SK-N-SH treated with all-trans-retinoic acid at 6 μM for 48 hours (cell line): ENCODE measurements at regions not wholly inside any gene's neighbourhood (a gene's known extent, or its start where the extent isn't known, plus 50 kb on each side); places are given as distances from the start of the nearest gene placed in this dataset.

Source experiments
- ATAC-seq: fragments of 200-7000 bp; cut with Tn5 transposase; 3 replicates; pipeline ENCODE4 v1.9.1; 2020; ENCODE audit warnings: mild to moderate bottlenecking, moderate library complexity
- ARNTL ChIP-seq: fragments of 450-650 bp; formaldehyde crosslinking; IDR thresholded peaks from 2 replicates; pipeline ENCODE4 v1.5.0; 2020; ENCODE audit warnings: low read depth, mild to moderate bottlenecking, moderate library complexity, borderline replicate concordance
- BACH2 ChIP-seq: fragments of 250-450 bp; sonication (Bioruptor Pico); IDR thresholded peaks from 2 replicates; pipeline ENCODE4 v1.9.0; 2021; ENCODE audit warnings: mild to moderate bottlenecking, borderline replicate concordance
- CSDC2 ChIP-seq: fragments of 250-450 bp; sonication (Bioruptor Pico); IDR thresholded peaks from 2 replicates; pipeline ENCODE4 v1.5.0; 2020; ENCODE audit warnings: mild to moderate bottlenecking, moderate library complexity
- ESRRG ChIP-seq: fragments of 250-450 bp; sonication (Bioruptor Pico); IDR thresholded peaks from 2 replicates; pipeline ENCODE4 v1.6.1; 2021; ENCODE audit warnings: mild to moderate bottlenecking
- GLIS3 ChIP-seq: fragments of 250-450 bp; sonication (Bioruptor Pico); IDR thresholded peaks from 2 replicates; pipeline ENCODE4 v1.5.0; 2020; ENCODE audit warnings: mild to moderate bottlenecking, moderate library complexity
- ISL1 ChIP-seq: fragments of 250-450 bp; sonication (Bioruptor Pico); IDR thresholded peaks from 2 replicates; pipeline ENCODE4 v2.1.2; 2022; ENCODE audit warnings: mild to moderate bottlenecking, moderate library complexity
- OSR1 ChIP-seq: fragments of 250-450 bp; sonication (Bioruptor Pico); IDR thresholded peaks from 2 replicates; pipeline ENCODE4 v1.8.0; 2022; ENCODE audit warnings: moderate library complexity, mild to moderate bottlenecking, inconsistent platforms
- PPARA ChIP-seq: fragments of 250-450 bp; sonication (Bioruptor Pico); IDR thresholded peaks from 2 replicates; pipeline ENCODE4 v1.5.0; 2020; ENCODE audit warnings: mild to moderate bottlenecking, borderline replicate concordance
- RARB ChIP-seq: fragments of 250-450 bp; sonication (Bioruptor Pico); IDR thresholded peaks from 2 replicates; pipeline ENCODE4 v1.8.0; 2021; ENCODE audit warnings: mild to moderate bottlenecking, moderate library complexity
- SNAI2 ChIP-seq: fragments of 250-450 bp; sonication (Bioruptor Pico); IDR thresholded peaks from 2 replicates; pipeline ENCODE4 v1.5.0; 2020; ENCODE audit warnings: mild to moderate bottlenecking, moderate library complexity
- TOX ChIP-seq: fragments of 250-450 bp; sonication (Bioruptor Pico); IDR thresholded peaks from 2 replicates; pipeline ENCODE4 v1.8.0; 2021; ENCODE audit warnings: mild to moderate bottlenecking, moderate library complexity, borderline replicate concordance
- ZC3H10 ChIP-seq: fragments of 250-450 bp; sonication (Bioruptor Pico); IDR thresholded peaks from 2 replicates; pipeline ENCODE4 v1.5.1; 2021; ENCODE audit warnings: mild to moderate bottlenecking, moderate library complexity
- ZFP3 ChIP-seq: fragments of 250-450 bp; sonication (Bioruptor Pico); IDR thresholded peaks from 2 replicates; pipeline ENCODE4 v1.5.0; 2020; ENCODE audit warnings: mild to moderate bottlenecking, moderate library complexity
- ZFP30 ChIP-seq: fragments of 450-650 bp; formaldehyde crosslinking; IDR thresholded peaks from 2 replicates; pipeline ENCODE4 v1.5.0; 2022; ENCODE audit warnings: mild to moderate bottlenecking, moderate library complexity
- ZNF565 ChIP-seq: fragments of 450-650 bp; formaldehyde crosslinking; conservative IDR thresholded peaks from 2 replicates; pipeline ENCODE4 v1.5.0; 2020; ENCODE audit warnings: low read depth, mild to moderate bottlenecking, moderate library complexity
- ZNF70 ChIP-seq: fragments of 450-650 bp; formaldehyde crosslinking; IDR thresholded peaks from 2 replicates; pipeline ENCODE4 v1.5.0; 2020; ENCODE audit warnings: mild to moderate bottlenecking, moderate library complexity
- ZNF8 ChIP-seq: fragments of 450-650 bp; formaldehyde crosslinking; IDR thresholded peaks from 2 replicates; pipeline ENCODE4 v1.5.0; 2020; ENCODE audit warnings: mild to moderate bottlenecking, moderate library complexity
- TF ChIP-seq, protein P1 (sequence below): fragments of 250-450 bp; sonication (Bioruptor Pico); IDR thresholded peaks from 2 replicates; pipeline ENCODE4 v1.5.1; 2021; ENCODE audit warnings: mild to moderate bottlenecking, moderate library complexity
- TF ChIP-seq, protein P2 (sequence below): fragments of 250-450 bp; sonication (Bioruptor Pico); IDR thresholded peaks from 2 replicates; pipeline ENCODE4 v1.5.1; 2020; ENCODE audit warnings: low read depth, mild to moderate bottlenecking, moderate library complexity
- TF ChIP-seq, protein P3 (sequence below): fragments of 250-450 bp; sonication (Bioruptor Pico); IDR thresholded peaks from 2 replicates; pipeline ENCODE4 v1.8.0; 2021; ENCODE audit warnings: low read depth, mild to moderate bottlenecking, moderate library complexity, borderline replicate concordance
- TF ChIP-seq, protein P4 (sequence below): fragments of 250-450 bp; sonication (Bioruptor Pico); IDR thresholded peaks from 2 replicates; pipeline ENCODE4 v1.5.0; 2020; ENCODE audit warnings: mild to moderate bottlenecking, moderate library complexity

DNA sequence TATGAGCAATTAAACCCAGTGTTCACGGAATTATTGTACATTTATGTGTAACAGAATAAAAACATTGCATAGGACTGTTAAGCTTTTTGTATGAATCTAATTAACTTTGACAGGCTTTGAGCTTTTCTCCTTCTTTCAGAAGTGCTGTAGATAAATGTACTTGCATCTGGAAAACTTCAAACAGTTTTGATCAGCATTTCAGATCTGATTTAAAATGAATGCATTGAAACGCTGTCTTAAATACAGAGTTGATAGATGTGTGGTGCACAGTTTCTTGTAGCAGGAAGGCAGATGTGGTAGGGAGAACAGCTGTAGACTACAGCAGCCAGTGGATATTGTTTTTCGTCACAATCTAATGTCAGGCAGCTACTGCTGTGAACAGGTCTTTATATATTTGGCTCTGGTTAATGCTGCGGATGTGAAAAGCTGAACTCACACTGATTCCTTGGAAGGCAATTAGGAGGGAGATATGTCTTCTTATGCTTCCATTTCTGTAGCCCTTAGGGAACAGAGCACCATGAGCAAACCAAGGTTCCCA is 193.8 kb upstream of the GOLIM4 start:
- TF ChIP-seq ZC3H10 (CRISPR knock-in tag) = no peak
- TF ChIP-seq TOX (CRISPR knock-in tag) = no peak
- TF ChIP-seq CSDC2 = no peak
- no peak for TF ChIP-seq ZFP3 (CRISPR knock-in tag)
- TF ChIP-seq ESRRG (CRISPR knock-in tag) = no peak
- TF ChIP-seq OSR1 = no peak
- no peak for TF ChIP-seq PPARA
- TF ChIP-seq, protein P1, sequence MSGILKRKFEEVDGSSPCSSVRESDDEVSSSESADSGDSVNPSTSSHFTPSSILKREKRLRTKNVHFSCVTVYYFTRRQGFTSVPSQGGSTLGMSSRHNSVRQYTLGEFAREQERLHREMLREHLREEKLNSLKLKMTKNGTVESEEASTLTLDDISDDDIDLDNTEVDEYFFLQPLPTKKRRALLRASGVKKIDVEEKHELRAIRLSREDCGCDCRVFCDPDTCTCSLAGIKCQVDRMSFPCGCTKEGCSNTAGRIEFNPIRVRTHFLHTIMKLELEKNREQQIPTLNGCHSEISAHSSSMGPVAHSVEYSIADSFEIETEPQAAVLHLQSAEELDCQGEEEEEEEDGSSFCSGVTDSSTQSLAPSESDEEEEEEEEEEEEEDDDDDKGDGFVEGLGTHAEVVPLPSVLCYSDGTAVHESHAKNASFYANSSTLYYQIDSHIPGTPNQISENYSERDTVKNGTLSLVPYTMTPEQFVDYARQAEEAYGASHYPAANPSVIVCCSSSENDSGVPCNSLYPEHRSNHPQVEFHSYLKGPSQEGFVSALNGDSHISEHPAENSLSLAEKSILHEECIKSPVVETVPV (CRISPR knock-in tag) = no peak
- no peak for TF ChIP-seq ZNF8 (CRISPR knock-in tag)
- TF ChIP-seq SNAI2 (CRISPR knock-in tag) = no peak
- no peak for TF ChIP-seq ISL1 (CRISPR knock-in tag)
- TF ChIP-seq, protein P2, sequence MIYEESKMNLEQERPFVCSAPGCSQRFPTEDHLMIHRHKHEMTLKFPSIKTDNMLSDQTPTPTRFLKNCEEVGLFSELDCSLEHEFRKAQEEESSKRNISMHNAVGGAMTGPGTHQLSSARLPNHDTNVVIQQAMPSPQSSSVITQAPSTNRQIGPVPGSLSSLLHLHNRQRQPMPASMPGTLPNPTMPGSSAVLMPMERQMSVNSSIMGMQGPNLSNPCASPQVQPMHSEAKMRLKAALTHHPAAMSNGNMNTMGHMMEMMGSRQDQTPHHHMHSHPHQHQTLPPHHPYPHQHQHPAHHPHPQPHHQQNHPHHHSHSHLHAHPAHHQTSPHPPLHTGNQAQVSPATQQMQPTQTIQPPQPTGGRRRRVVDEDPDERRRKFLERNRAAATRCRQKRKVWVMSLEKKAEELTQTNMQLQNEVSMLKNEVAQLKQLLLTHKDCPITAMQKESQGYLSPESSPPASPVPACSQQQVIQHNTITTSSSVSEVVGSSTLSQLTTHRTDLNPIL (CRISPR knock-in tag) = no peak
- TF ChIP-seq ZNF70 (CRISPR knock-in tag) = no peak
- TF ChIP-seq ZFP30 (CRISPR knock-in tag) = no peak
- TF ChIP-seq GLIS3 (CRISPR knock-in tag) = no peak
- TF ChIP-seq, protein P3, sequence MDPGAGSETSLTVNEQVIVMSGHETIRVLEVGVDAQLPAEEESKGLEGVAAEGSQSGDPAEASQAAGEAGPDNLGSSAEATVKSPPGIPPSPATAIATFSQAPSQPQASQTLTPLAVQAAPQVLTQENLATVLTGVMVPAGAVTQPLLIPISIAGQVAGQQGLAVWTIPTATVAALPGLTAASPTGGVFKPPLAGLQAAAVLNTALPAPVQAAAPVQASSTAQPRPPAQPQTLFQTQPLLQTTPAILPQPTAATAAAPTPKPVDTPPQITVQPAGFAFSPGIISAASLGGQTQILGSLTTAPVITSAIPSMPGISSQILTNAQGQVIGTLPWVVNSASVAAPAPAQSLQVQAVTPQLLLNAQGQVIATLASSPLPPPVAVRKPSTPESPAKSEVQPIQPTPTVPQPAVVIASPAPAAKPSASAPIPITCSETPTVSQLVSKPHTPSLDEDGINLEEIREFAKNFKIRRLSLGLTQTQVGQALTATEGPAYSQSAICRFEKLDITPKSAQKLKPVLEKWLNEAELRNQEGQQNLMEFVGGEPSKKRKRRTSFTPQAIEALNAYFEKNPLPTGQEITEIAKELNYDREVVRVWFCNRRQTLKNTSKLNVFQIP (CRISPR knock-in tag) = no peak
- TF ChIP-seq BACH2 (CRISPR knock-in tag) = no peak
- no peak for TF ChIP-seq ZNF565
- peak; percentile 41; the same call in 1 of the 3 replicates for ATAC-seq

DNA sequence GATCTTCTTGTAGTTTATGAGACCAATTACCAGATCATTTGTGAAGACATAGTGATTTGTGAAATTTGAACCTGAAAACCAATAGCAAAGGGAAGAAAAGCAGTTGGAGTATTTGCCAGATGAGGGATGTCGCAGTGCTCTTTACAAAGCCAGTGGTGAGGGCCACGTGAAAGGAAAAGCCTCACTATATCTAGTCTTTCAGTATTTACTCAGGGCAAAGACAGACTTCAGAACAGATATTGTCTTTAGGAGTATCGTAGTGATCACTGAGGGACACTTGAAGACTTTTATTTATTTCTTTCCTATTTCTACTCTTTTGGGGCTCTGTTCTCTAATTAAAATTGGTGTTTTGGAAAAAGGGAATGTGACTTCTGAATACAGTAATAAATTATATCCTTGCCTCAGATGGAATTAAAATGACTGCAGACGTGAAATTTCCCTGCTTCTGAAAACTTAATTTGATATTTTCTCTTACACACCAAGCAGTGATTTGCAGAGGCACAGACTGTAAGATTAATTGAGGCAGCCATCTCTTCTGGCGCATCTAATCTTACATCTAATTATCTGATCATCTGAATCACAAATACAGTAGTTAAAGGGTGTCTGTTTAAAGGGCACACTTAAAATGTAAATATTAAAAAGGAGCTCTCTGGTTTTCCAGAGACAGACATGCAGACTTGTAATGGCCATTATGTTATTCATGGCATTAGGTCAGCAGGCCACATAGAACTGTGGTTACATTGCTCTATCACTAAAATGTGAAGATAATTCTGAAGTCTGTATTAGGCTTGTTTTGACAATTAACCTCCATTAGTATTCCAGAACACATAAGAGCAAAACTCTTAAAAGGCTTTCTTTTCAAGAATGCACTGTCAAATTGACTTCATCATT is 193.0 kb upstream of the GOLIM4 start:
- no peak; the same call in 2 of the 3 replicates for ATAC-seq
- TF ChIP-seq ZFP3 (CRISPR knock-in tag) = no peak

DNA sequence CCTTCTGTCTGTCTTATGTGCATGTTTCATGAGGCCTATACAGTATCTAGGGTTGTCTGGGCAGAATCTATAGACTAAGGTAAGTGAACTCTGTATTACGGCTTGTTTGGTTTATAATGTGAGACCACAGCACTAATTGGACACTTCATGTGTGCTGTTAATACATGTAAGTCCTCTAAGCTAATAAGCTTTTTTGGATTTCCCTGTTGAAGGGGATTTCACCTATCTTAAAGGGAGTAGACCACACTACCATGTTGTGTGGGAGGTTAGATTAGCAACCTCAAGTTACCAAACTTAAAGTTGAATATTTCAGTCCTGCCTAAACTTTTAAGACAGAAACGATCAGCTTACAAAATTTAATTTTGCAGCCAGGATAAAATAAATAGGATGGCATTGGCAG is 189.8 kb upstream of the GOLIM4 start:
- no peak for ATAC-seq
- no peak for TF ChIP-seq ZNF70 (CRISPR knock-in tag)
- TF ChIP-seq, protein P4, sequence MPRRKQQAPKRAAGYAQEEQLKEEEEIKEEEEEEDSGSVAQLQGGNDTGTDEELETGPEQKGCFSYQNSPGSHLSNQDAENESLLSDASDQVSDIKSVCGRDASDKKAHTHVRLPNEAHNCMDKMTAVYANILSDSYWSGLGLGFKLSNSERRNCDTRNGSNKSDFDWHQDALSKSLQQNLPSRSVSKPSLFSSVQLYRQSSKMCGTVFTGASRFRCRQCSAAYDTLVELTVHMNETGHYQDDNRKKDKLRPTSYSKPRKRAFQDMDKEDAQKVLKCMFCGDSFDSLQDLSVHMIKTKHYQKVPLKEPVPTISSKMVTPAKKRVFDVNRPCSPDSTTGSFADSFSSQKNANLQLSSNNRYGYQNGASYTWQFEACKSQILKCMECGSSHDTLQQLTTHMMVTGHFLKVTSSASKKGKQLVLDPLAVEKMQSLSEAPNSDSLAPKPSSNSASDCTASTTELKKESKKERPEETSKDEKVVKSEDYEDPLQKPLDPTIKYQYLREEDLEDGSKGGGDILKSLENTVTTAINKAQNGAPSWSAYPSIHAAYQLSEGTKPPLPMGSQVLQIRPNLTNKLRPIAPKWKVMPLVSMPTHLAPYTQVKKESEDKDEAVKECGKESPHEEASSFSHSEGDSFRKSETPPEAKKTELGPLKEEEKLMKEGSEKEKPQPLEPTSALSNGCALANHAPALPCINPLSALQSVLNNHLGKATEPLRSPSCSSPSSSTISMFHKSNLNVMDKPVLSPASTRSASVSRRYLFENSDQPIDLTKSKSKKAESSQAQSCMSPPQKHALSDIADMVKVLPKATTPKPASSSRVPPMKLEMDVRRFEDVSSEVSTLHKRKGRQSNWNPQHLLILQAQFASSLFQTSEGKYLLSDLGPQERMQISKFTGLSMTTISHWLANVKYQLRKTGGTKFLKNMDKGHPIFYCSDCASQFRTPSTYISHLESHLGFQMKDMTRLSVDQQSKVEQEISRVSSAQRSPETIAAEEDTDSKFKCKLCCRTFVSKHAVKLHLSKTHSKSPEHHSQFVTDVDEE = no peak
- no peak for TF ChIP-seq RARB
- no peak for TF ChIP-seq ZC3H10 (CRISPR knock-in tag)
- no peak for TF ChIP-seq ZNF565

DNA sequence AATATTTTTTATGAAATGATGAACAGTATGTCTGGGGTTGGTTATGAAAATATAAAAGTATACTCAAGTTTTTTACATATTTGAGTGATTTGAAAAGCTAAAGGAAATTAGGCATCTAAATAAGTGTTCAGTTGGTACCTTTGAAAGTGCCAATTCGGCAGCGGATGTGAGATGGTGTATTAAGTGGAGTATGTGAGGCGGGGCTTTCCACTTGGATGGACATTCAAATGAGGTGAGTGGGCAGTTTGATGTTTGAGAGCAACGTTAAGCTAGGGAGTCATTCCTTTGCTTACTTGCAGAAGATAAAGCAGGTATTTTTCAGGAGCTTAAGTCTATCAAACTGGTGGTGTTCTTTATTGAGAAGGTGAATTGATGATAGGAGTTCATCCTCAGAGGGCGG is 189.0 kb upstream of the GOLIM4 start:
- TF ChIP-seq BACH2 (CRISPR knock-in tag) (no peak), PPARA (no peak), ZNF8 (CRISPR knock-in tag) (no peak), ISL1 (CRISPR knock-in tag) (no peak), ZNF70 (CRISPR knock-in tag) (no peak), ARNTL (CRISPR knock-in tag) (no peak)
- TF ChIP-seq, protein P4 = no peak
- ATAC-seq = no peak
